NCI-H2029 treated with DMSO at 0.1 percent for 48 hours (cell line): ENCODE measurements at regions not wholly inside any gene's neighbourhood (a gene's known extent, or its start where the extent isn't known, plus 50 kb on each side); places are given as distances from the start of the nearest gene placed in this dataset.

Source experiments
- DNase-seq: peaks from one replicate; lab custom pipeline; 2025; lab: John Stamatoyannopoulos, UW

DNA sequence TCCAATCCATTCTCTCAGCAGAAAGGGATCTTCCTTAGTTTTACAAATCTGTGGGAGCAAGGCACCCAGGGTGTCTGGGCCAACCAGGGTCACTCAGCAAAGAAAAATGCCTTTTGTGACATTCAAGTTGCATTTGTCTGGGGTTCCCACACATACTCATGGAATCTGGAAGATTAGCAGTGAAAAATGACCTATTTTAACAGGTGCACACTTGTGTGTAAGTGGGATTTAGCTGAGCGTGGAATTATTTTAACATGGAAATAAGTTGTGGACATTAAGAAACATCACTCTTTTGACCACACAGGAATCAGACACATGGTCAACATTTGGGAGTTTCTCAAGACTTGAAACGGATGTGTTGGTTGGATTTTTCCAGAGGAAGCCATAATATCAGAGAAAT lies 234.9 kb downstream of the OPA1 start:
- no peak for DNase-seq

DNA sequence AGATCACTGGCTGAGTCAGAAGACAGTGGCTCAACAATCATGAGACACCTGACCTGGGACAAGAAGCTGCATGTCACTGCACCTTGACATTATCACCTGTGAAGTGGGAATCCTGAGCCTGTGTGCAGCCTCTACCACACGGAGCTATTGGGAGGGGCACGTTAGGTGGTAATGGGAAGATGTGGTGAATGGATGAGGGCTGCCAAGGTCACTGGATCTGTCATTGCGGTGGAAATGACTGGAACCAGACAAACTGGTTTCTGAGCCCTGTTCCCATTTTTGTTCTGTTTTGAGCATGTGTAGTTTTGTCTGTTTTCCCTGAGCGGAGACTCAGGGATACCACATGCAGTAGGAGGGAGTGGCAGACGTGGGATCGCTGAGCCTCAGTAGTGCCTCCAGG lies 235.5 kb downstream of the OPA1 start:
- peak; percentile 48 for DNase-seq

DNA sequence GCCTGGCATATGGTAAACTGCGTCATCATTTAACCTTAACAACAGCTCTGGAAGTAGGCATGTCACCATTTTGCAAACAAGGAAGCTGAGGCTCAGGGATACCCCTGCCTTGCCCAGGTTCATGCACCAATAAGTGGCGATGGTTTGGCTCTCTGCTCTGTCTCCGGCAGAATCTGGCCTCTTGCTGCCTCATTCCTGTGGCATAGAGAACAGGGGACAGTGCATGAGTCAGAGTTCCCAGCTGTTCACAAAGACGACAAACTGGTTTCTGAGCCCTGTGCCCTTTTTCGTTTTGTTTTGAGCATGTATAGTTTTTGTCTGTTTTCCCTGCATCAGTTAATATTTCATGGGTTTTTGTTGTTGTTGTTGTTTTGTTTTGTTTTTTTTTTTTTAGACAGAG lies 236.8 kb downstream of the OPA1 start:
- no peak for DNase-seq

DNA sequence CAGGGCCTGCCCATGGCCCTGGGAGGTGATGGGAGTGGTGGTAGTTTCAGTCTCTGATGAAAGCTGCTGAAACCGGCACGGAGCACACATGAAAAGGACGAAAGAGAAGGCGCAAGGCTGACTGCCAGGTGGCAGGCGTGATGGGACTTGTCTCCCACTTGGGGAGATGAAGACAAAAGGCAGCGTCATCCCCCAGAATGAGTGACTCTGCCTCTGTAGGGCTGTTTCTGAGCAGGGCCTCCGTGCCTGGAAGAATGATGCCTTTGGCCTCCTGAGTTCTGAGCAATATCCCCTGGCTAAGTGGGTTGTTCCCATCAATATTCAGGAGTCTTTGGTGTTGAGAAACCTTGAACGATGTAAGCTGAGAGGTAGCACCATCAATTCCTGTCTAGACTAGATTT lies 237.8 kb downstream of the OPA1 start:
- no peak for DNase-seq

DNA sequence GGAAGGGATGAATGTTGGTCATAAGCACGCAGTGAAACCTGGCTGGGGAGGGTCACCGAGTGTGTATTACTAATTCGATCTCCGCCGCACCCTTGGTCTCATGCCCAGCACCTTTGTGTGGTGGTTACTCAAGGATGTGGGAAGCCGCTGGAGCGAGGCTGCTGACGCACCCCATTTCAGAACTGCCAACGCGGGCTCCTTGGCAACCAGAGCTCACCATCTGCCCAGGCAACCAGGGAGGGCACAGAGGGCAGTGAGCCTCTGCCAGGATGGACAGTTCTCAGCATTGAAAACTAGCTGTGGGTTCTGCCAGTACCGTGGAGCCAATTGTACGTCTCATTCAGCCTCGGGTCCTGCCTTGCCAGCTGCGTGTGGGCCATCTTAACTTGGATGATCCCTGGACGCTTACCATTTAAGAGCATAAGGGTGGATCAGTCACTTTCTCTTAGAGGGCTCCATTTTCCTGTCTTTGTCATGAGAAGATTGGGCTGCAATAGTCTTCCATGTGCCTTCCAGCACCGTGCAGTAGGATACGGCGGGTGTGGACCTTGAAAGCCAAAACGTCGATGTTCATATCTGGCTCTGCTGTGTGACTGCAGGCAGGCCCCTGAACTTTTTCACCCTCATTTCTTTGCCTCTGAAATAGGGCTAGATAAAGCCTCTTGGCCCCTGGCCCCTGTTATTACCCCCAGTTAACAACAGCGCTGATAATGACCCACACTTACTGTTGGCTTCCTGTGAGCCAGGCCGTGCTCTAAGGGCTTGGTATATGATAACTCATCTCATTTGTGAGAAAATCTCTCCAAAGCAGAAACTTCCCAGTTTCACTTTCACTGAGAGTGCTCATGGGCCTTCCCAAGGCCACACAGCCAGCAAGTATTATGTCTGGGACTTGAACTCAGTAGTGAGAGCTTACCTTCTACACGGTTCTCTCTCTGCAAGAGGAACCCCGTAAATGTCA lies 238.8 kb downstream of the OPA1 start:
- no peak for DNase-seq

DNA sequence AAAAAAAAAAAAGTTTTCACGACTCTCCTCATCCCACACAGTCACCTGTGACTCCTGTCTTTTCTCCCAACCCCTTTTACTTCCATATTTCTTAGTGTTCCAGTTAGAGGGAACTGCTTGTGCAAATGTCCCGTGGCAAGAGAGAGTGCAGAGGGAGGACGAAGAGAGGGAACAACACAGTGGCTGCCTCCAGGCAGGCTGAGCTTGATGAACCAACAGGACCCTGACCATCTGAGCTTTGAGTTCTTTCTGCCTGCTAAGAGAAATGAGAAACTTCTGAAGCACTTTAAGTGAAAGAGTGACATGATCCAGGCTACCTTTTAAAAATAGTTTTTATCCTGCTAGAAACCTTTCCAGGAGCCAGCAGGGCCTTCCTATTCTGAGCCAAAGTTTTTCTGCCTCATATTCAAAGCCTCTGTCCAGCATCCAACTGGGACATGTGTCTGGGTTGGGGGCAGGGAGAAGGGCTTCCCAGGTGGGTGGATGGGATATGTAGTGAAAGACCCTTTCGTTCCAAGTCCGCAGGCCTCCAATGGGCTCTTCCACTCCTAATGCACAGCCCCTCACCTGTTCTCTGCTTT lies 239.9 kb downstream of the OPA1 start:
- DNase-seq, result no peak

DNA sequence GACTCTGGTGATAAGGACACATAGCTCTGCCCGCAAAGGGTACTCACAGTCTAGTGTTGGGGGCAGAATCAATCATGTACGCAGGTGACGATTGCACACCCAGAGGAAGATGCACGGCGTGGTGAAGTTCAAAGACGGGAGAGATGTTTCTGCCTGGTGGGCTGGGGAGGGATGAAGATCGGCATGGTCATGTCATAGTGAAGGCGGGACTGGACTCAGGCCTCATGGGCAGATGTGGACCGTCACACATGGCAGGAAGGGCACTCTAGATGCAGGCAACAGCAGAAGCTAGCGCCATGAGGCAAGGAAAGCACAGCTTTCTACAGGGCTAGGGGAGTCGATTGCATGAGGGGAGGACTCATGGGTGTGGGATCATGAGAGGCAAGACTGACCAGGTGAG lies 240.6 kb downstream of the OPA1 start:
- DNase-seq, result no peak

DNA sequence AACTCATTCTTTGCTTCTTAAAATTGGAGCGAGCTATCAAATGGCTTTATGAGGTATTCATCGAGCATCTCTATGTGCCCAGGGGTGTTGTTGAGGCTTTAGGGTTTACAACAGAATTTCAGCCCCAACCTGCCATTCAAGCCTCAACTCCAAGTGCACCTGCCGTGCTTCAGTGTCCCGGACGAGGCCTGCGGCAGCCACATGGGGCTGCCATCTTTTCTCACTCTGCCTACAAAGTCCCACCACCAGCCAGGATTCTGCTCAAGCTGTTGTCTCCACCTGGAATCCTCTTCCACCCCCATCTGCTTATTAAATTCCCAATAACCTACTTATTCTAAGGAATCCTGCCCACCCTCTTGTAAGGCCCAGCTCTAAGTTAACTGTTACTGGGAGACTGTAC lies 242.4 kb downstream of the OPA1 start:
- no peak for DNase-seq

DNA sequence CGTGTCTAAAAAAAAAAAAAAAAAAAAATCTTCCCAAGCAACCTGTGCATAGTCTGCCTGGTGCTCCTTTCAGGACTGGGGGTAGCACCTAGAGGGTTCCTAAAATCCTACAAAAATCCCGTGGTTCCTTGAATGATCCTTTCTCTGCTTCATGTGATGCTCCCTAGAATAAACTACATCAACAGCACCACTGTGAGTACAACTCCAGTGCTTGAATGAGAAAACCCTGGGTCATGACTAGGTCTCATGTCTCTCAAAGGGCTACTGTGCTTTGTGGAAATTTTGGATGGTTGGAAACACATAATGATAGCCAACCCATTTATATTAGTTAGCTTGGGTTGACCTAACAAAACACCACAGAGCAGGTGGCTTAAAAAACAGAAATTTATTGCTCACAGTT lies 243.5 kb downstream of the OPA1 start:
- DNase-seq, result no peak

DNA sequence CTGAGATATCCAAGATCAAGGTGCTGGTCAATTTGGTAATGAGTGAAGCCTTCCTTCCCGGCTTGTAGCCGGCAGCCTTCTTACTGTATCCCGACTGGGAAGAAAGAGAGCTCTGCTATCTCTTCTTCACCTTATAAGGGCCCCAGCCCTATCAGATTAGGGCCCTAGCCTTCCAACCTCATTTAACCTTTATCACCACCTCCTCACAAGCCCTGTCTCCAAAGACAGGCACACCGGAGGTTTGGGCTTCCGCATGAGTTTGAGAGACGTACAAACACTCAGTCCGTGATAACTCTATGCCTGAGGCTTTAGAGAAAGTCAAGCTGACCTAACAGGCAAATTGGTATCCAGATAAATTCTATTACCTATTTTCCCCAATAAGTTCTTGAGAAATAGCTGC lies 243.9 kb downstream of the OPA1 start:
- no peak for DNase-seq

DNA sequence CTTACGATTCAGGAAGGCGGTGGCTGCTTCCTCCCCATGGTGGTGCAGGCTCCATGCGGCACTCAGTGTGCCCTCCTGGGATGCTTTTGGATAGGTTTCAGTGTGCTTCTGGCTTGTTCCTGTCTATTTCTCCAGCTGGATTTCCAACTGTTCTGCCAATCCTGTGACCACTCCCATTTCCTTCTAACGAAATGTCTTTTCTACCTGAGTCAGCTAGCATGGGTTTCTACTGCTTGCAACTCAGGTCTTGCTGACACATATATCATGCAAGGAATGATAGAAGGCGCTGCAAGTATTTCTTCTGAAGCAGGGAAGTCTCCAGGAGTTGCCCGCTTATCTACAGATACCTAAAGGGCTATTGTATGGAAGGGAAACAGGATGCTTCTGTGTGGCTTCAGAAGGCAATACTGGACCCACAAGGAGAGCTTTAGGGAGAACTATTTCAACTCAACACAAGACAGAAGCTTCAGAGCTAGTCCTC lies 244.4 kb downstream of the OPA1 start:
- DNase-seq, result no peak

DNA sequence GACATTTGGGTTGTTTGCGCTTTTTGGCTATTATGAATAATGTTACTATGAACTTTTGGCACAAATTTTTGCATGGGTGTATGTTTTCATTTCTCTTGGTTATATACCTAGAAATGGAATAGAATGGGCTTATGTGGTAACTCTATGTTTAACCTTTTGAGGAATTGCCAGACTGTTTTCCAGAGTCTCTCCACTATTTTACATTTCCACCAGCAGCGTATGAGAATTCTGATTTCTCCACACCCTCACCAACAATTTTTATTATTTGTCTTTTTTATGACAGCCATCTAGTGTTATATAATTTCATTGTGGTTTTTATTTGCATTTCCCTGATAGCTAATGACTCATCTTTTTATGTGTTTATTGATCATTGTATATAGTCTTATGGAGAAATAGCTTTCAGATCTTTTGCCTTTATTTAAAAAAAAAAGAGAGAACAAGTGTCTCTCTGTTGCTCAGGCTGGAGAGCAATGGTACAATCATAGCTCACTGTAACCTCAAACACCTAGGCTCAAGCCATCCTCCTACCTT lies 247.2 kb downstream of the OPA1 start:
- no peak for DNase-seq

DNA sequence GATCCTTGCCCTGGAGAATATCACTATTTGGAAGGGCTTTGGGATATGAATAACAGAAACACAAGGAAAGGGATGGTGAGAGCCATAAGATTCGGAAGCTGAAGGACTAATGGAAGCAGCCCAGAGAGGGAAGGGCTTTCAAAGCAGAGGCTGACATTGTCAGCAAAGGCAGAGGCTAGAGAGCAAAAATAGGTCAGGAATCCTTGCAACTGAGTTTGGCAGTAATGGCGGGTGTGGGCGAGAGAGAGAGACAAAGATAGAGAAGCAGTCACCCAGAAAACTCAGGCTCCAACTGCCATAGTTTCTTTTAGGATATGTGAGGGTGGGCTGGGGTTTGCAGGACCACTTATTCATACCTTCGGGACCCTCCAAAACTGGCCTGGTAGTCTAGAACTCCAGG lies 248.6 kb downstream of the OPA1 start:
- no peak for DNase-seq

DNA sequence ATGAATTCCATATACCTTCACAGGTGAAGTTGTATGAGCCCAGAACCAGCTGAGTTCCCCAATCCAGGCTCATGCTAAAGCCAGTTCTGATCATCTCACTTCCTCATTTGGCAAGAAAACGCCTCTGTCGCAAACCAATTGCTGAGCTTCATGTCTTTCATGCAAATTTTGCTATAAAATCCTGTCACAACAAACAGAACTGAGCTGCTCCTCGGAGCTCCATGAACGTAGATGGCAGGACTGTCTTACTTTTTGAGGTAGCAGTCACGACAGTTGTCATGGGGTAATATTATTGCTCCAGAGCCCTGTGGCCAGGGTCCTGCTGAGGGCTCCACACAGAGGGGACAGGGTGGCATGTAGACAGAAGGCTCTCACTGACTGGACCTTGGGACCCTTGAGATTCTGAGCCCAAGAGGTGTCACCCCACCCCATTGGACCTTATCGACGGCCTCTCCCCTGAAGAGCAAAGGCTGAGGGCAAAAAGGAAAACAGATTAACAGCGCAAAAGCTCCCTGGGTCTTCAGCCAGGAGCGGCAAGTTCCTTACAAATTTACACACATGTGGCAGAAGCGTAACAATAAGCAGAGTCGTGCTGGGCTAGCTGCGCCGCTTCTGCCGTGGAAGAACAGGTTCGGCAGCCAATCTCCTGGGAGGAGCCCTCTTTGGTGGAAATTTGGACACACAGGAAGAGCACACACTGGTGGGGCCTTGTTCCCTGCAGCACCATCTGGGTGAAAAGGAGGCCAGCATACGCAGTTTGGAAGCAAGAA lies 249.2 kb downstream of the OPA1 start:
- DNase-seq, result no peak

DNA sequence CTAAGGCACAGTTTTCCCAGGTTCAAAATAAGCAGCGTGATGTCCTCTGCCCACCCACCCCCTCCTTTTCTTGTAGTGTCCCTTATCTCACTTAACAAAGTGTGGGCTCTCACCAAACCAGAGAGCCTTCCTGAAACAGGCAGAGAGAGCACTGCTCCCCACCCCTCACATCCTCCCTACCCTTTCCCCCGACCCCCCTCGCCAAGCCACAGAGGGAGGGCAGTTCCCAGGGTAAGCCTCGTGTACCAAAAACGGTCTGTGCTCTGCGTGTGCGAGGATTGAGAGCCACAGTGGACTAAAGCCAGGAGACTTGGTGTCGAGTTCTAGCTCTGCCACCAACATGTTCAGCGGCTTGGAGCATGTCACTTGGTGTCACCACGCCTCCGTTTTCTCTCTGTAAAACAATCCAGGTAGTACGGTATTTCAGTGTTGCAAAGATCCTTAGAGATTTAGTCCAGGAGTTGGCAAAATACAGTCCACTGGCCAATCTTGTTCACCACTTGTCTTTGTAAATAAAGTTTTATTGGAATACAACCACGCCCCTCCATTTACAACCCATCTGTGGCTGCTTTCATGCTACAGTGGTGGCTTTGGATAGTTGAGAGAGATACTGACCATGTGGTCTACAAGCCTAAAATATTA lies 249.9 kb downstream of the OPA1 start:
- no peak for DNase-seq

DNA sequence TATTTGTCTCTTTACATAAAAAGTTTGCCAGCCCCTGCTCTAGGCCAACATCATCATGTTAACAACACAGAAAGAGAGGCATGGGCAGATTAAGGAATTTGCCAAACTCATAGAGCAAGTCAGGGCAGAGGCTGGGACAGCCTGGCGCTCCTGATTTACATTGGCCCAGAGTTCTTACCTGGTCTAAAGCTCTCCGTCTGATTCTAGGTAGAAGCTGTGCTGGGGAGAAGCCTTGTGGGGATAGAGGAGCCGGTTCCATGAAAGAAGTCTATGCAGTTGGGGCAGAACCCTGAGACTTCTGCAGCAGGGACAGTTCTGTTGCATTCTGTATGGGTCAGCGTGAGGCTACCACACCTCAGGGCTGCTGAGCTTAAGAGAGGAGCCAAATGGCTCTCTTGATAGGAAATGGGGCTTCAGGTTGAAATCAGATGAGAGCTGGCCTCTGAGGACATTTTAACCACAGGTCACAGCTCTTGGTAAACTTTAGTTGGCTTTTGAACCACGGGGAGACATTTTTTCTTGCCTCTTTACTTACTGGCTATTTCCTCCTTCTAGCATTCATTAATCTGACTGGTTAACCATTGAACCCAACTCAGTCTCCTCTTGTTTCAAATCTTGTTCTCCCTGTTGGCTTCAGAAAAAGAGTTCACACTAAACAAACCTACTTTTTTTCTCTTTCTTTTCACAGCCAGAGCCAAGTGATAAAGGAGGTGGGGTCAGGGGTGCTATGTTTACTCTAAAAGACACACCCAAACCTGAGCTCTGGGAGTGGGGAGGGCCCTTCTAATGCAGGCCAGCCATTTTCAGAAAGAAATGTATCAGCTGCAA lies 250.7 kb downstream of the OPA1 start:
- DNase-seq, result no peak

DNA sequence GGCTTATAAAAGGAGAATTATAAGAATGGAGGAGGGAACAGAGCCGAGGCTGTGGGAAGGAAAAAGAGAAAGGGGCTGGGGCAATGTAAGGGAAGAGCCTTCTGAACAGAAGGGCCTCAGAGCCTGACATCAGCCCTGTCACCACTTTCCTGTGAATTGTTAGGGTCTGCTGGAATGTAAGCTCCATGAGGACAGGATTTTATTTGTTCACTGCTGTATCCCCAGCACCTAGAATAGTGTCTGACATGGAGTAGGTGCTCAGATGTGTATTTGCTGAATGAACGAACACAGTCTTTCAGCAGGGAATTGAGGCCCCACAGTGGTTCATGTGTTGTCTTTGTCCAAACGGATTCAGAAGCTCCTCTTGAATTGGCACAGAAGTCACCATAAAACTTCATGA lies 251.5 kb downstream of the OPA1 start:
- DNase-seq, result no peak

DNA sequence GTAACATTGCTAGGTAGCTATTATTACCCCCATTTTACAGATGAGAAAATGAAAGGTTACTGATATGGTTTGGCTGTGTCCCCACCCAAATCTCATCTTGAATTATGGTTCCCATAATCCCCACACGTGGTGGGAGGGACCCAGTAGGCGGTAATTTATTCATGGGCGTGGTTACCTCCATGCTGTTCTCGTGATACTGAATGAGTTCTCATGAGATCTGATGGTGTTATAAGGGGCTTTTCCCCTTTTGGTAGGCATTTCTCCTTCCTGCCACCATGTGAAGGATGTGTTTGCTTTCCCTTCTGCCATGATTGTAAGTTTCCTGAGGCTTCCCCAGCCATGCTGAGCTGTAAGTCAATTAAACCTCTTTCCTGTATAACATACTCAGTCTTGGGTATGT lies 252.1 kb downstream of the OPA1 start:
- DNase-seq, result no peak

DNA sequence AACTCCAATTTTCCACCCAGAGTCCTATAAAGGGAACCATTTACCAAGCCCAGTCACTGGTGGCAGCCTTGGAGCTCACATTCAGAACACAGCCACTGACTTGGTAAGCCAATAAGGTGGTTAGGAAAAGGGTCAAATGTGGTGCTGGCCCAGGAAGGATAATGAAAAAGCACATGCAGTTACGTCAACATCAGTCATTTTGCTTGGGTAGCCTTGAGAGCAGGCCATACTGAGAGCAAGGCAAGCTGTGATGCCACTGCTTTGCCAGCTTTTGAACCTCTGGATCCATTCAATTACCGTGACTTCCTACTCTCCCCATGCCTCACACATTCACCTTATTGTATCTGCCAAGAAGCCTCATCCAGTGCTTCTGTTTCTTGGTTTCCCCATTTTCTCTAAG lies 253.6 kb downstream of the OPA1 start:
- no peak for DNase-seq

DNA sequence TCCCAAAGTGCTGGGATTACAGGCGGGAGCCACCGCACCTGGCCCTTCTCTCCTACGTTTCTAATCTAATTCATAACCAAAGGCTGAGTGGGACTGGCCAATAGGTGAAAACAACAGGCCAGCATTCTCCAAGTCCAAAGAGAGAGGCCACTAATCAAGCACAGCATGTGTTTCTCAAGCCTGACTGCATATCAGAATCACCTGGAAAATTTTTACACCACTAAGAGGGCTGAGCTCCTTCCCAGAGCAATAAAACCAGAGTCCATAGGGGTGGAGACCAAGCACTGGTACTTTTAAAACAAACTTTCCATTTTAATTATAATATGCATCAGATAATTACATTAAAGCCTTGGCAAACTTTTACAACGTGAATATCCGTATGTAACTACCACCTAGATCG lies 254.4 kb downstream of the OPA1 start:
- no peak for DNase-seq

DNA sequence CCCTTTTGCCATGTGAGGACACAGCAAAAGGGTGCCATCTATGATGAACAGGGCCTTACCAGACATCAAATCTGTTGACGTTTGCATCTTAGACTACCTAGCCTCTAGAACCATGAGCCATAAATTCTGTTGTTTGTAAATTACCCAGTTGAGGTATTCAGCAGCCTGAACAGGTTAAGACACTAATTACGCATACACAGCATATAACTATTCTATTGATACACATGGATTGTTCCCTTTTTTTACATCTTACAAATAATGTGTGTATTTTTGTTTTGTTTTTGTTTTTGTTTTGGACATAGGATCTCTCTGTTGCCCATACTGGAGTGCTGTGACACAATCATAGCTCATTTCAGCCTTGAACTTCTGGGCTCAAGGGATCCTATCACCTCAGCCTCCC lies 255.5 kb downstream of the OPA1 start:
- no peak for DNase-seq
